H1 (cell line): ENCODE measurements at regions not wholly inside any gene's neighbourhood (a gene's known extent, or its start where the extent isn't known, plus 50 kb on each side); places are given as distances from the start of the nearest gene placed in this dataset.

ENCODE experiments used
- CTCF ChIA-PET: fragments of 300-600 bp; sonication (Branson Sonifier 250); formaldehyde crosslinking; loops from one replicate; lab custom pipeline; 2021; ENCODE audit not compliant: partially characterized antibody; lab: Charles Lee
- POLR2A ChIA-PET: fragments of 300-600 bp; sonication (Branson Sonifier 250); formaldehyde crosslinking; loops from one replicate; lab custom pipeline; 2021; ENCODE audit warnings: inconsistent platforms; ENCODE audit not compliant: partially characterized antibody; lab: Charles Lee
- DNase-seq, 2 experiments: peaks; one replicate each; pipeline versions ENCODE4 v3.0.0 to v3.0.0-alpha.2; 2010 to 2022; ENCODE audit warnings: low spot score in 2 of 2, low read depth in 1 of 2, mixed read lengths in 1 of 2
- FAIRE-seq: peaks from 2 replicates; lab custom pipeline; 2011; peaks lifted over from hg19 to GRCh38; lab: Jason Lieb, UNC
- H2AFZ ChIP-seq: 2 replicates; pipeline ENCODE4 v1.8.1; 2012; ENCODE audit warnings: low read length, inconsistent platforms
- H2AK5ac ChIP-seq: 2 replicates; pipeline ENCODE4 v1.6.1; 2013; ENCODE audit warnings: low read depth, low read length
- H2BK120ac ChIP-seq: replicated peaks from 2 replicates; pipeline ENCODE3; 2013; ENCODE audit warnings: low read depth, low read length, inconsistent platforms
- H2BK12ac ChIP-seq: 2 replicates; pipeline ENCODE4 v1.6.1; 2013; ENCODE audit warnings: low read depth, low read length
- H2BK15ac ChIP-seq: 2 replicates; pipeline ENCODE4 v1.6.1; 2013; ENCODE audit warnings: low read length
- H2BK20ac ChIP-seq: 2 replicates; pipeline ENCODE4 v1.6.1; 2013; ENCODE audit warnings: low read length
- H2BK5ac ChIP-seq: 2 replicates; pipeline ENCODE4 v1.6.1; 2013; ENCODE audit warnings: low read depth, low read length
- H3K14ac ChIP-seq: 2 replicates; pipeline ENCODE4 v1.6.1; 2013; ENCODE audit warnings: inconsistent platforms; ENCODE audit not compliant: insufficient read length
- H3K18ac ChIP-seq: 2 replicates; pipeline ENCODE4 v1.6.1; 2013; ENCODE audit warnings: low read length; ENCODE audit errors: extremely low read depth
- H3K23ac ChIP-seq: 2 replicates; pipeline ENCODE4 v1.6.1; 2013; ENCODE audit warnings: inconsistent platforms; ENCODE audit not compliant: insufficient read length
- H3K23me2 ChIP-seq: 2 replicates; pipeline ENCODE4 v1.6.1; 2013; ENCODE audit warnings: low read depth, low read length
- H3K27ac ChIP-seq: 2 replicates; pipeline ENCODE4 v1.6.1; 2011; ENCODE audit warnings: low read depth, low read length, inconsistent platforms
- H3K27me3 ChIP-seq, 4 experiments: replicated peaks in 1 of 4; 1 replicate in 1 of 4; 2 replicates in 3 of 4; pipeline versions ENCODE4 v1.6.1 to v1.8.1; 2011 to 2013; ENCODE audit warnings: low read length in 3 of 4, mild to moderate bottlenecking in 3 of 4, inconsistent platforms in 2 of 4, mixed read lengths in 2 of 4, moderate library complexity in 1 of 4; ENCODE audit not compliant: control insufficient read depth in 3 of 4, insufficient read depth in 3 of 4; ENCODE audit errors: extremely low read depth in 1 of 4
- H3K36me3 ChIP-seq, 4 experiments: 2 replicates each; pipeline versions ENCODE4 v1.6.1 to v1.8.1; 2011 to 2013; ENCODE audit warnings: mild to moderate bottlenecking in 4 of 4, low read length in 3 of 4, moderate library complexity in 2 of 4, control low read depth in 1 of 4, inconsistent platforms in 1 of 4; ENCODE audit not compliant: insufficient read depth in 4 of 4, control insufficient read depth in 2 of 4
- H3K4ac ChIP-seq: replicated peaks from 2 replicates; pipeline ENCODE3; 2013; ENCODE audit warnings: low read length, low read depth, mixed read lengths, inconsistent platforms; ENCODE audit not compliant: insufficient read length
- H3K4me1 ChIP-seq, 4 experiments: replicated peaks in 1 of 4; 1 replicate in 1 of 4; 2 replicates in 3 of 4; pipeline versions ENCODE4 v1.6.1 to v1.8.1; 2011 to 2013; ENCODE audit warnings: low read length in 3 of 4, inconsistent platforms in 2 of 4, mixed read lengths in 1 of 4; ENCODE audit not compliant: insufficient read depth in 4 of 4, control insufficient read depth in 3 of 4
- H3K4me2 ChIP-seq, 2 experiments: 2 replicates each; pipeline versions ENCODE4 v1.6.1 to v1.8.1; 2011 to 2013; ENCODE audit warnings: low read depth in 2 of 2, low read length in 2 of 2, control low read depth in 1 of 2, inconsistent platforms in 1 of 2, mild to moderate bottlenecking in 1 of 2; ENCODE audit not compliant: insufficient read depth in 1 of 2
- H3K4me3 ChIP-seq, 4 experiments: fragments of 200-600, 300-600 bp in 1 of 4; sonication (generic), shearing (Covaris generic), sonication (Bioruptor Twin) in 1 of 4; 2 replicates each; pipeline versions ENCODE4 v1.5.1 to v1.8.1; 2011 to 2016; ENCODE audit warnings: low read length in 4 of 4, low read depth in 3 of 4, control low read depth in 2 of 4, inconsistent platforms in 2 of 4, mild to moderate bottlenecking in 2 of 4, mixed read lengths in 1 of 4, moderate library complexity in 1 of 4; ENCODE audit not compliant: insufficient read depth in 2 of 4; ENCODE audit errors: extremely low read depth in 1 of 4
- H3K56ac ChIP-seq: replicated peaks from 2 replicates; pipeline ENCODE3; 2013; ENCODE audit warnings: low read depth, mild to moderate bottlenecking, mixed read lengths, low read length, inconsistent platforms; ENCODE audit not compliant: insufficient read length
- H3K79me1 ChIP-seq: 2 replicates; pipeline ENCODE4 v1.6.1; 2013; ENCODE audit warnings: low read depth, low read length, control low read depth
- H3K79me2 ChIP-seq, 2 experiments: 2 replicates each; pipeline versions ENCODE4 v1.6.1 to v1.8.1; 2012 to 2013; ENCODE audit warnings: low read length in 2 of 2, mild to moderate bottlenecking in 2 of 2, inconsistent platforms in 1 of 2; ENCODE audit not compliant: insufficient read depth in 2 of 2, control insufficient read depth in 1 of 2
- H3K9ac ChIP-seq, 4 experiments: replicated peaks in 1 of 4; 1 replicate in 1 of 4; 2 replicates in 3 of 4; pipeline versions ENCODE4 v1.6.1 to v1.8.1; 2011 to 2013; ENCODE audit warnings: low read depth in 3 of 4, low read length in 3 of 4, control low read depth in 2 of 4, mild to moderate bottlenecking in 2 of 4, moderate library complexity in 2 of 4, inconsistent platforms in 1 of 4; ENCODE audit errors: extremely low read depth in 1 of 4
- H3K9me3 ChIP-seq, 2 experiments: 2 replicates each; pipeline versions ENCODE4 v1.6.1 to v1.8.1; 2012 to 2013; ENCODE audit warnings: mild to moderate bottlenecking in 2 of 2, moderate library complexity in 2 of 2, control low read depth in 1 of 2, inconsistent platforms in 1 of 2, low read depth in 1 of 2, low read length in 1 of 2, mixed read lengths in 1 of 2; ENCODE audit not compliant: insufficient read depth in 2 of 2
- H4K20me1 ChIP-seq, 2 experiments: replicated peaks in 1 of 2; 2 replicates each; pipeline versions ENCODE3 to v1.8.1; 2011 to 2013; ENCODE audit warnings: inconsistent platforms in 2 of 2, low read length in 2 of 2, mild to moderate bottlenecking in 1 of 2; ENCODE audit not compliant: insufficient read depth in 2 of 2, control insufficient read depth in 1 of 2
- H4K5ac ChIP-seq: 2 replicates; pipeline ENCODE4 v1.6.1; 2013; ENCODE audit warnings: low read length, low read depth, mixed read lengths, inconsistent platforms; ENCODE audit not compliant: insufficient read length
- H4K8ac ChIP-seq: 2 replicates; pipeline ENCODE4 v1.8.0; 2013; ENCODE audit warnings: mild to moderate bottlenecking, moderate library complexity, low read length, inconsistent platforms; ENCODE audit not compliant: insufficient read depth; ENCODE audit errors: extremely low read depth
- H4K91ac ChIP-seq: replicated peaks from 2 replicates; pipeline ENCODE3; 2013; ENCODE audit warnings: low read length, mixed read lengths, inconsistent platforms; ENCODE audit not compliant: insufficient read length
- CBX8 ChIP-seq: fragments of 300-800, 300-1000 bp; sonication (generic); IDR thresholded peaks from 2 replicates; pipeline ENCODE4 v1.7.1; 2016; ENCODE audit warnings: low read depth, low read length, borderline replicate concordance
- CTCF ChIP-seq, 3 experiments: IDR thresholded peaks; 1 replicate in 2 of 3; 2 replicates in 1 of 3; pipeline versions ENCODE4 v1.5.1 to v1.6.1; 2011; ENCODE audit warnings: low read length in 3 of 3, mild to moderate bottlenecking in 3 of 3, inconsistent platforms in 2 of 3, low read depth in 1 of 3, moderate library complexity in 1 of 3; ENCODE audit not compliant: insufficient read depth in 1 of 3; ENCODE audit errors: control extremely low read depth in 1 of 3
- EGR1 ChIP-seq: IDR thresholded peaks from 2 replicates; pipeline ENCODE4 v1.6.1; 2011; ENCODE audit warnings: low read depth, low read length, borderline replicate concordance
- FOSL1 ChIP-seq: IDR thresholded peaks from 2 replicates; pipeline ENCODE4 v1.6.1; 2011; ENCODE audit warnings: mild to moderate bottlenecking, low read depth, low read length, moderate library complexity; ENCODE audit not compliant: insufficient read depth
- HDAC2 ChIP-seq, 2 experiments: fragments of 300-600 bp in 1 of 2; sonication (generic) in 1 of 2; IDR thresholded peaks; 2 replicates each; pipeline ENCODE4 v1.6.1; 2011 to 2012; ENCODE audit warnings: low read depth in 2 of 2, low read length in 2 of 2, mild to moderate bottlenecking in 2 of 2, moderate library complexity in 2 of 2, borderline replicate concordance in 1 of 2, inconsistent platforms in 1 of 2
- MAX ChIP-seq: IDR thresholded peaks from 2 replicates; pipeline ENCODE4 v1.6.1; 2012; ENCODE audit warnings: inconsistent platforms
- SP1 ChIP-seq: IDR thresholded peaks from 2 replicates; pipeline ENCODE4 v1.6.1; 2011; ENCODE audit warnings: low read depth, low read length
- SRF ChIP-seq: IDR thresholded peaks from 2 replicates; pipeline ENCODE4 v1.6.1; 2011; ENCODE audit warnings: mild to moderate bottlenecking, low read depth, low read length, moderate library complexity
- WGBS, 2 experiments: shearing (Covaris generic) in 1 of 2; methylation state at CpG; one replicate each; pipeline versions ENCODE4 v1.1.6 to v1.1.7; 2013 to 2015; ENCODE audit warnings: low lambda C conversion rate in 2 of 2, mixed read lengths in 2 of 2, inconsistent platforms in 1 of 2, low coverage in 1 of 2, missing lambda C conversion rate in 1 of 2; ENCODE audit not compliant: insufficient replicate concordance in 2 of 2, insufficient coverage in 1 of 2, insufficient read length in 1 of 2; ENCODE audit errors: extremely low coverage in 1 of 2, missing lambda C conversion rate in 1 of 2; 5-methylcytosine and 5-hydroxymethylcytosine counted together

GRCh38 chr2:219844401-219845091 lies 217.1 kb downstream of the SLC4A3 start:
- H3K4me2 ChIP-seq, result no peak overlapping the region
- H3K79me2 ChIP-seq, result peaks cover 0 to 3% of the 10 kb centered on the region in 2 experiments; a peak in 1 of 4 replicates
- H4K91ac ChIP-seq, result no peak overlapping the region
- H2BK5ac ChIP-seq, result no peak overlapping the region
- peak overlapping the region; percentile 24; the same call in 1 of the 2 replicates for H3K18ac ChIP-seq
- no peak overlapping the region for H2BK12ac ChIP-seq
- H2BK20ac ChIP-seq, result no peak overlapping the region
- H3K14ac ChIP-seq, result no peak overlapping the region
- no peaks in the 10 kb centered on the region; the same call in 1 of the 2 replicates for H3K23me2 ChIP-seq
- H3K9me3 ChIP-seq, result no peaks in the 10 kb centered on the region
- ChIA-PET CTCF (interaction anchor here (1.0 kb wide), 3 partner anchors 15 to 101 kb away, joined by 3 to 4 read pairs (median 4); no protein-coding TSS in a partner anchor), POLR2A (no interaction called here)
- no peak overlapping the region for H3K4ac ChIP-seq
- H3K56ac ChIP-seq, result no peak overlapping the region
- no peaks in the 10 kb centered on the region for H3K79me1 ChIP-seq
- no peak overlapping the region for H4K5ac ChIP-seq
- H3K4me1 ChIP-seq, result peaks cover 0 to 2% (median 0%) of the 10 kb centered on the region in 4 experiments; a peak in 1 of 7 replicates
- H3K23ac ChIP-seq, result no peak overlapping the region
- no peak overlapping the region for H2BK120ac ChIP-seq
- no peaks in the 10 kb centered on the region for H3K27me3 ChIP-seq
- H3K27ac ChIP-seq, result no peak overlapping the region
- no peaks in the 10 kb centered on the region for H4K20me1 ChIP-seq
- no peaks in the 10 kb centered on the region for H3K36me3 ChIP-seq
- no peak overlapping the region for H2BK15ac ChIP-seq
- peak overlapping the region; percentile 75; the same call in 1 of the 2 replicates for H2AFZ ChIP-seq
- no peak overlapping the region for H3K4me3 ChIP-seq
- H2AK5ac ChIP-seq, result no peak overlapping the region
- FAIRE-seq (no peak), DNase-seq (no peak)
- 81% methylated on average over 7 of the region's 7 CpGs; no CpG with 5 or more reads in 1 of the 2 experiments for WGBS, 2 experiments
- no peak overlapping the region for H3K9ac ChIP-seq
- no peak overlapping the region for H4K8ac ChIP-seq
- TF ChIP-seq MAX, result no peak
- TF ChIP-seq SRF, result no peak
- TF ChIP-seq CBX8, result no peak
- TF ChIP-seq FOSL1, result no peak
- no peak for TF ChIP-seq SP1
- TF ChIP-seq CTCF (IDR thresholded peaks at IDR 0.05; ENCODE audit: control extremely low read depth in 1 of 3, insufficient read depth in 1 of 3, low read depth in 1 of 3, low read length in 3 of 3), result no peak
- TF ChIP-seq EGR1, result no peak
- TF ChIP-seq HDAC2 (IDR thresholded peaks at IDR 0.05; ENCODE audit: borderline replicate concordance in 1 of 2, low read depth in 2 of 2, low read length in 2 of 2), result no peak
